Neuronal stem cell (in vitro differentiated cells): ENCODE measurements at regions not wholly inside any gene's neighbourhood (a gene's known extent, or its start where the extent isn't known, plus 50 kb on each side); places are given as distances from the start of the nearest gene placed in this dataset.

Experiments used
- DNase-seq: peaks from one replicate; pipeline ENCODE4 v3.0.0-alpha.2; 2013; ENCODE audit warnings: low spot score
- H2AFZ ChIP-seq: one replicate; pipeline ENCODE4 v1.6.1; 2013; ENCODE audit warnings: mild to moderate bottlenecking, low read length, inconsistent platforms
- H2AK5ac ChIP-seq: 2 replicates; pipeline ENCODE4 v1.6.1; 2013; ENCODE audit warnings: low read depth, mild to moderate bottlenecking, inconsistent platforms, low read length, moderate library complexity, mixed read lengths
- H2BK120ac ChIP-seq: 2 replicates; pipeline ENCODE4 v1.6.1; 2013; ENCODE audit warnings: low read depth, mild to moderate bottlenecking, inconsistent platforms, low read length, moderate library complexity, mixed read lengths
- H2BK12ac ChIP-seq: one replicate; pipeline ENCODE4 v1.6.1; 2013; ENCODE audit warnings: low read length, inconsistent platforms
- H2BK15ac ChIP-seq: 2 replicates; pipeline ENCODE4 v1.6.1; 2013; ENCODE audit warnings: mild to moderate bottlenecking, low read length, inconsistent platforms, mixed read lengths
- H2BK5ac ChIP-seq: one replicate; pipeline ENCODE4 v1.6.1; 2013; ENCODE audit warnings: inconsistent platforms, mild to moderate bottlenecking, low read length, moderate library complexity
- H3K14ac ChIP-seq: one replicate; pipeline ENCODE4 v1.6.1; 2013; ENCODE audit warnings: low read length, inconsistent platforms
- H3K18ac ChIP-seq: 2 replicates; pipeline ENCODE4 v1.6.1; 2013; ENCODE audit warnings: low read length, inconsistent platforms
- H3K23ac ChIP-seq: 2 replicates; pipeline ENCODE4 v1.6.1; 2013; ENCODE audit warnings: low read depth, mild to moderate bottlenecking, mixed read lengths, low read length, inconsistent platforms; ENCODE audit not compliant: poor library complexity
- H3K27ac ChIP-seq: replicated peaks from 3 replicates; pipeline ENCODE4 v1.5.1; 2013; ENCODE audit warnings: low read length, inconsistent platforms
- H3K27me3 ChIP-seq, 3 experiments: 2 replicates each; pipeline ENCODE4 v1.6.1; 2013; ENCODE audit warnings: low read length in 3 of 3, mild to moderate bottlenecking in 2 of 3, inconsistent platforms in 1 of 3, low read depth in 1 of 3, mixed read lengths in 1 of 3, moderate library complexity in 1 of 3; ENCODE audit not compliant: control insufficient read depth in 3 of 3, insufficient read depth in 3 of 3
- H3K36me3 ChIP-seq, 2 donors: replicated peaks in 1 of 2; 2 replicates each; pipeline ENCODE4 v1.6.1; 2013; ENCODE audit warnings: low read length in 2 of 2; ENCODE audit not compliant: control insufficient read depth in 2 of 2, insufficient read depth in 2 of 2
- H3K4ac ChIP-seq: 2 replicates; pipeline ENCODE4 v1.6.1; 2013; ENCODE audit warnings: inconsistent platforms, mild to moderate bottlenecking, low read length, moderate library complexity
- H3K4me1 ChIP-seq, 2 donors: 1 replicate in 1 of 2; 2 replicates in 1 of 2; pipeline ENCODE4 v1.6.1; 2013; ENCODE audit warnings: low read length in 2 of 2, low read depth in 1 of 2; ENCODE audit not compliant: control insufficient read depth in 2 of 2, insufficient read depth in 1 of 2
- H3K4me2 ChIP-seq: one replicate; pipeline ENCODE4 v1.6.1; 2013; ENCODE audit warnings: mild to moderate bottlenecking, low read length, inconsistent platforms; ENCODE audit not compliant: insufficient read depth, poor library complexity, severe bottlenecking
- H3K4me3 ChIP-seq, 2 donors: 2 replicates each; pipeline ENCODE4 v1.5.1; 2013; ENCODE audit warnings: low read length in 2 of 2, mild to moderate bottlenecking in 2 of 2, inconsistent platforms in 1 of 2, moderate library complexity in 1 of 2
- H3K79me1 ChIP-seq: one replicate; pipeline ENCODE4 v1.6.1; 2013; ENCODE audit warnings: low read depth, mild to moderate bottlenecking, inconsistent platforms, low read length, moderate library complexity
- H3K9ac ChIP-seq: one replicate; pipeline ENCODE4 v1.6.1; 2013; ENCODE audit warnings: mild to moderate bottlenecking, low read depth, low read length, inconsistent platforms; ENCODE audit not compliant: poor library complexity
- H3K9me3 ChIP-seq, 2 donors: replicated peaks in 1 of 2; 2 replicates each; pipeline versions ENCODE3 to v1.6.1; 2013; ENCODE audit warnings: low read length in 2 of 2, mild to moderate bottlenecking in 2 of 2, inconsistent platforms in 1 of 2, low read depth in 1 of 2, mixed read lengths in 1 of 2, moderate library complexity in 1 of 2; ENCODE audit not compliant: control insufficient read depth in 2 of 2, insufficient read depth in 1 of 2
- H4K8ac ChIP-seq: one replicate; pipeline ENCODE4 v1.6.1; 2013; ENCODE audit warnings: low read depth, mild to moderate bottlenecking, inconsistent platforms, low read length, moderate library complexity
- H4K91ac ChIP-seq: one replicate; pipeline ENCODE4 v1.6.1; 2013; ENCODE audit warnings: low read length, low read depth, mild to moderate bottlenecking, inconsistent platforms; ENCODE audit not compliant: poor library complexity
- WGBS, 2 donors: extraction: QIAGEN DNeasy Blood & Tissue Kit; methylation state at CpG; one replicate each; pipeline ENCODE4 v1.1.7; 2013; ENCODE audit warnings: missing lambda C conversion rate in 2 of 2, mixed read lengths in 1 of 2; ENCODE audit not compliant: insufficient read length in 2 of 2, insufficient replicate concordance in 1 of 2; ENCODE audit errors: extremely low coverage in 2 of 2; 5-methylcytosine and 5-hydroxymethylcytosine counted together

DNA sequence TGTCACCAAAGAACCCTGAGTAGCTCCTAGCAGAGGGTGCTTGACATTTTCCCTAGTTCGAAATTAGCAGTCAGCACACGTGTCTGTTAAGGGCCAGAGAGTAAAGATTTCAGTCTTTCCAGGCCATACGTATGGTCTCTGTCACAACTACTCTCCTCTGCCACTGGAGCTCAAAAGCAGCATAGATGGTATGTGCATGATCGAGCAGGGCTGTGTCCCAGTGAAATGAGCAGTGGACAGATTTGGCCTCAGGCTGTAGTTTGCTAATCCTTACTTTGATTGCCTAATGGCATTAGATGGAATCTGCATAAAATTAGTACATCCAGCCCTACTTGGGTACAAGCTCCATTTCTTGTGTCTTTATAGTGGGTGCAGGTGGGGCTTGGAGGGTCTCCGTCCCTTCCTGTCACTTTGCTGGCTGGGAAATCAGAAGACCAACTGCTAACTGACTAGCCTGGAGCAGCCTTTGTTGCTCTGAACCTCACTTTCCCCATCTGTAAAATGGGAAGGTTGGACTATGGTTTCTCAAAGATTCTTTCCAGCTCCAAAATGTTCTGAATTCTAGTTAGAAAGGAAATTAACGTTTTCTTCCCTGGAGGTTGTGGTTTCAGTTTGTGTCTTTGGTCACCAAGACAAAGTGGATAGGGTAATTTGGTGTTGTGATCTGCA, 108.5 kb downstream of the GLI2 start:
- H3K14ac ChIP-seq: no peak overlapping the region
- H3K9me3 ChIP-seq: peaks cover 0 to 11% of the 10 kb centered on the region in 2 donors
- no peak overlapping the region for H3K23ac ChIP-seq
- no peak overlapping the region for H2AFZ ChIP-seq
- no peak overlapping the region for H2BK5ac ChIP-seq
- peaks cover 7% of the 10 kb centered on the region for H3K79me1 ChIP-seq
- peaks cover 3 to 7% of the 10 kb centered on the region in 2 donors for H3K4me1 ChIP-seq
- no peak for DNase-seq
- no peak overlapping the region for H4K8ac ChIP-seq
- H3K4me2 ChIP-seq: no peak overlapping the region
- no peak overlapping the region for H2BK120ac ChIP-seq
- H3K36me3 ChIP-seq: peaks cover 2 to 56% of the 10 kb centered on the region in 2 donors
- no peak overlapping the region for H2BK12ac ChIP-seq
- no peak overlapping the region for H3K4ac ChIP-seq
- no peak overlapping the region for H3K9ac ChIP-seq
- H2BK15ac ChIP-seq: no peak overlapping the region
- WGBS, 2 donors: no CpG with 5 or more reads among the region's 6 CpGs
- no peak overlapping the region for H4K91ac ChIP-seq
- H3K4me3 ChIP-seq: no peak overlapping the region
- H3K27me3 ChIP-seq: no peaks in the 10 kb centered on the region
- H2AK5ac ChIP-seq: no peak overlapping the region
- H3K18ac ChIP-seq: no peak overlapping the region
- no peak overlapping the region for H3K27ac ChIP-seq

GRCh38 chr2:120845277-120845676, 109.6 kb downstream of the GLI2 start:
- no CpG with 5 or more reads among the region's 9 CpGs for WGBS, 2 donors
- peaks cover 3 to 60% of the 10 kb centered on the region in 2 donors for H3K36me3 ChIP-seq
- no peak for DNase-seq

DNA sequence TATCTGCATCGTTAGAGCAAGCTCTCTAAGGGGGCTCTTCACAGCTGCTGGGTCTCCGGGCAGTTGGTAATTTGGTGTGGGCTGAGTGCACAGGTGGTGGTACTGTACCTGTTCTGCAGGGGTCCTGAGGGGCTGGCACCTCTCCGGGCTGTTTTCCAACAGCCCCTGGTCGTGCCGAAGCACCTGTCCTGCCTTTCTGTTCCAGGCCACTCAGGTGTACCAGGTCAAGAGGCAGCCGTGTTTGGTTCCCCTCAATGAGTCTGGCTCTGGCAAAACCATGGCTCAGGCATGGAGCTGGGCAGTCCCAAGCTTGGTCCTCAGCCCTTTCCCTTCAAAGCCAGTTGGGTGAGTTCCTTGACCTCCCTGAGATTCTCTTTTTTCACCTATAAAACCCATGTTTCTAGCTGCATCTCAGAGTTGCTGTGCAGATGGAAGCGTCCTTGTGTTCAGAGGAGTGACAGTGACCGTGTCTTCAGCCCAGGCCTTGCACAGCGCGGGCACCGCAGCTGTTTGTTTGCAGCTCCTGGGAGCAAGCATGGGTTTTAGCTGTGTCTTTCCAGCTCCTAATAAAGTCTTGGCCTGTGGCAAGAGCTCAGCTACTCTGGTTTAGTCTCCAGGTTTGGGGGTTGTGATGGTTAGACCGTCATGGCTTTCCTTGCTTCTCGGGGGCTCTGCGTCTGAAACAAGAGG, 110.9 kb downstream of the GLI2 start:
- no peak overlapping the region for H2AFZ ChIP-seq
- DNase-seq: no peak
- no peak overlapping the region for H2BK120ac ChIP-seq
- H3K23ac ChIP-seq: no peak overlapping the region
- H3K4me1 ChIP-seq: peaks cover 0 to 9% of the 10 kb centered on the region in 2 donors
- H3K9me3 ChIP-seq: peaks cover 0 to 16% of the 10 kb centered on the region in 2 donors
- no peak overlapping the region for H2BK12ac ChIP-seq
- no peak overlapping the region for H3K9ac ChIP-seq
- H3K27ac ChIP-seq: no peak overlapping the region
- WGBS, 2 donors: no CpG with 5 or more reads among the region's 14 CpGs
- no peaks in the 10 kb centered on the region for H3K27me3 ChIP-seq
- H3K36me3 ChIP-seq: peaks cover 3 to 51% of the 10 kb centered on the region in 2 donors
- no peak overlapping the region for H3K4me2 ChIP-seq
- H2BK15ac ChIP-seq: no peak overlapping the region
- no peak overlapping the region for H4K8ac ChIP-seq
- H3K18ac ChIP-seq: no peak overlapping the region
- H4K91ac ChIP-seq: peak overlapping the region; percentile 27
- H3K4me3 ChIP-seq: no peak overlapping the region
- H3K79me1 ChIP-seq: peaks cover 6% of the 10 kb centered on the region
- H2BK5ac ChIP-seq: no peak overlapping the region
- H3K4ac ChIP-seq: no peak overlapping the region
- no peak overlapping the region for H2AK5ac ChIP-seq
- no peak overlapping the region for H3K14ac ChIP-seq

More at GRCh38 chr2:120845277-120845676, 109.6 kb downstream of the GLI2 start:
- no peak overlapping the region for H3K23ac ChIP-seq
- peaks cover 5% of the 10 kb centered on the region for H3K79me1 ChIP-seq
- H4K91ac ChIP-seq: no peak overlapping the region
- H2BK120ac ChIP-seq: no peak overlapping the region
- peaks cover 0 to 16% of the 10 kb centered on the region in 2 donors for H3K9me3 ChIP-seq
- H3K4me1 ChIP-seq: peaks cover 3 to 7% of the 10 kb centered on the region in 2 donors
- no peaks in the 10 kb centered on the region for H3K27me3 ChIP-seq
- H3K27ac ChIP-seq: no peak overlapping the region
- no peak overlapping the region for H3K9ac ChIP-seq
- H4K8ac ChIP-seq: no peak overlapping the region
- no peak overlapping the region for H3K14ac ChIP-seq
- no peak overlapping the region for H2BK12ac ChIP-seq
- H2AFZ ChIP-seq: no peak overlapping the region
- no peak overlapping the region for H3K4me3 ChIP-seq
- H2AK5ac ChIP-seq: no peak overlapping the region
- H3K4me2 ChIP-seq: no peak overlapping the region
- no peak overlapping the region for H3K4ac ChIP-seq
- no peak overlapping the region for H2BK5ac ChIP-seq
- H3K18ac ChIP-seq: peak overlapping the region; percentile 39
- no peak overlapping the region for H2BK15ac ChIP-seq

GRCh38 chr2:120847700-120848321, 112.1 kb downstream of the GLI2 start:
- Histone ChIP-seq H3K9me3 (peaks cover 0 to 16% of the 10 kb centered on the region in 2 donors), H2BK5ac (no peak overlapping the region), H3K14ac (no peak overlapping the region), H4K91ac (no peak overlapping the region), H3K27ac (no peak overlapping the region), H3K79me1 (peaks cover 12% of the 10 kb centered on the region), H2BK120ac (no peak overlapping the region), H3K36me3 (peaks cover 4 to 41% of the 10 kb centered on the region in 2 donors), H2BK12ac (no peak overlapping the region), H2BK15ac (no peak overlapping the region), H3K18ac (peak overlapping the region; percentile 29), H4K8ac (no peak overlapping the region), H3K4me3 (no peak overlapping the region), H2AK5ac (no peak overlapping the region), H3K4me2 (no peak overlapping the region), H2AFZ (no peak overlapping the region), H3K4me1 (peaks cover 0 to 8% of the 10 kb centered on the region in 2 donors), H3K27me3 (no peaks in the 10 kb centered on the region), H3K9ac (no peak overlapping the region), H3K23ac (no peak overlapping the region), H3K4ac (no peak overlapping the region)
- WGBS, 2 donors: no CpG with 5 or more reads among the region's 24 CpGs
- DNase-seq: no peak
